ENCODE measurements at regions not wholly inside any gene's neighbourhood (a gene's known extent, or its start where the extent isn't known, plus 50 kb on each side); places are given as distances from the start of the nearest gene placed in this dataset.
A peak's percentile ranks its signal among the peaks of the same experiment; 100 is the strongest.

- Histone ChIP-seq H2BK15ac (ENCODE audit: low read length) (no peak overlapping the region), H3K36me3 (ENCODE audit: control insufficient read depth in 2 of 4, insufficient read depth in 4 of 4, low read length in 3 of 4) (no peaks in the 10 kb centered on the region), H3K4me3 (ENCODE audit: extremely low read depth in 1 of 4, insufficient read depth in 2 of 4, low read depth in 3 of 4, low read length in 4 of 4) (no peak overlapping the region), H3K23ac (ENCODE audit: insufficient read length) (no peak overlapping the region), H2BK12ac (ENCODE audit: low read depth, low read length) (no peak overlapping the region), H4K20me1 (replicated peaks in 1 of 2; ENCODE audit: control insufficient read depth in 1 of 2, insufficient read depth in 2 of 2, low read length in 2 of 2) (no peaks in the 10 kb centered on the region), H2AK5ac (ENCODE audit: low read depth, low read length) (no peak overlapping the region), H3K4me2 (ENCODE audit: insufficient read depth in 1 of 2, low read depth in 2 of 2, low read length in 2 of 2) (no peak overlapping the region), H3K79me1 (ENCODE audit: low read depth, low read length) (no peaks in the 10 kb centered on the region), H3K79me2 (ENCODE audit: control insufficient read depth in 1 of 2, insufficient read depth in 2 of 2, low read length in 2 of 2) (no peaks in the 10 kb centered on the region), H3K14ac (ENCODE audit: insufficient read length) (no peak overlapping the region), H3K18ac (ENCODE audit: extremely low read depth, low read length) (no peak overlapping the region), H3K9ac (replicated peaks in 1 of 4; ENCODE audit: extremely low read depth in 1 of 4, low read depth in 3 of 4, low read length in 3 of 4) (no peak overlapping the region), H3K56ac (replicated peaks; ENCODE audit: insufficient read length, low read depth, low read length) (no peak overlapping the region), H3K4ac (replicated peaks; ENCODE audit: insufficient read length, low read depth, low read length) (no peak overlapping the region), H2BK5ac (ENCODE audit: low read depth, low read length) (no peak overlapping the region), H2AFZ (ENCODE audit: low read length) (no peak overlapping the region), H3K27ac (ENCODE audit: low read depth, low read length) (no peak overlapping the region), H3K23me2 (ENCODE audit: low read depth, low read length) (no peaks in the 10 kb centered on the region; the same call in 1 of the 2 replicates), H4K8ac (ENCODE audit: extremely low read depth, insufficient read depth, low read length) (peak overlapping the region; percentile 35; the same call in 1 of the 2 replicates), H3K27me3 (replicated peaks in 1 of 4; ENCODE audit: control insufficient read depth in 3 of 4, extremely low read depth in 1 of 4, insufficient read depth in 3 of 4, low read length in 3 of 4) (no peaks in the 10 kb centered on the region), H2BK120ac (replicated peaks; ENCODE audit: low read depth, low read length) (no peak overlapping the region), H3K9me3 (ENCODE audit: insufficient read depth in 2 of 2, low read depth in 1 of 2, low read length in 1 of 2) (no peaks in the 10 kb centered on the region), H4K91ac (replicated peaks; ENCODE audit: insufficient read length, low read length) (no peak overlapping the region), H4K5ac (ENCODE audit: insufficient read length, low read depth, low read length) (no peak overlapping the region), H3K4me1 (replicated peaks in 1 of 4; ENCODE audit: control insufficient read depth in 3 of 4, insufficient read depth in 4 of 4, low read length in 3 of 4) (no peaks in the 10 kb centered on the region), H2BK20ac (ENCODE audit: low read length) (no peak overlapping the region)
- POLR2A ChIA-PET (ENCODE audit: partially characterized antibody) = no interaction called here
- FAIRE-seq (no peak), DNase-seq (ENCODE audit: low read depth in 1 of 2, low spot score in 2 of 2) (no peak)
- CTCF ChIA-PET (ENCODE audit: partially characterized antibody) = interaction anchor here (0.6 to 1.7 kb wide), 3 partner anchors 9 to 1767 kb away, joined by 3 read pairs; no protein-coding TSS in a partner anchor
- WGBS, 2 experiments (ENCODE audit: extremely low coverage in 1 of 2, insufficient coverage in 1 of 2, insufficient read length in 1 of 2, insufficient replicate concordance in 2 of 2, low coverage in 1 of 2, low lambda C conversion rate in 2 of 2, missing lambda C conversion rate in 1 of 2) = 94% methylated on average over 3 of the region's 3 CpGs; no CpG with 5 or more reads in 1 of the 2 experiments
- TF ChIP-seq POLR2A (IDR thresholded peaks at IDR 0.05; ENCODE audit: control extremely low read depth in 1 of 2, low read depth in 2 of 2, low read length in 2 of 2) (no peak), NANOG (IDR thresholded peaks at IDR 0.05; ENCODE audit: insufficient read depth, low read depth, low read length, poor library complexity, severe bottlenecking) (no peak), BACH1 (IDR thresholded peaks at IDR 0.05; ENCODE audit: low read length) (no peak), TBP (IDR thresholded peaks at IDR 0.05; ENCODE audit: low read depth, low read length) (no peak), ASH2L (IDR thresholded peaks at IDR 0.05; ENCODE audit: low read length) (no peak), YY1 (IDR thresholded peaks at IDR 0.05; ENCODE audit: low read depth, low read length) (no peak), KDM1A (IDR thresholded peaks at IDR 0.05; ENCODE audit: borderline replicate concordance, low read length) (no peak), SAP30 (IDR thresholded peaks at IDR 0.05; ENCODE audit: insufficient read depth, insufficient replicate concordance, low read length) (no peak), CHD2 (IDR thresholded peaks at IDR 0.05; ENCODE audit: low read length) (no peak), EZH2 (IDR thresholded peaks at IDR 0.05; ENCODE audit: low read depth, low read length, severe bottlenecking) (no peak)
These were observed 151.3 kb downstream of the DICER1 start for GRCh38 chr14:95006051-95006450.

All from H1 (cell line).